Suprapubic skin (tissue), 4 donors: ENCODE measurements at regions not wholly inside any gene's neighbourhood (a gene's known extent, or its start where the extent isn't known, plus 50 kb on each side); places are given as distances from the start of the nearest gene placed in this dataset.

Experiments used
- CTCF ChIP-seq, 2 donors: fragments of 200-600 bp in 1 of 2; fragments of 450-650 bp in 1 of 2; sonication (generic) in 1 of 2; IDR thresholded peaks; one replicate each; pipeline ENCODE4 v1.5.1; 2016 to 2019; ENCODE audit warnings: antibody characterized with exemption in 2 of 2, mild to moderate bottlenecking in 1 of 2, moderate library complexity in 1 of 2
- EP300 ChIP-seq: sonication (generic); formaldehyde crosslinking; IDR thresholded peaks from one replicate; pipeline ENCODE4 v1.6.1; 2017; ENCODE audit warnings: antibody characterized with exemption
- POLR2A ChIP-seq, 2 donors: fragments of 450-650 bp; IDR thresholded peaks; one replicate each; pipeline ENCODE4 v1.6.1; 2017; ENCODE audit warnings: antibody characterized with exemption in 2 of 2, mild to moderate bottlenecking in 2 of 2, moderate library complexity in 2 of 2
- POLR2AphosphoS5 ChIP-seq, 3 donors: sonication (generic); formaldehyde crosslinking; IDR thresholded peaks; one replicate each; pipeline ENCODE4 v1.6.1; 2017; ENCODE audit warnings: antibody characterized with exemption in 3 of 3

GRCh38 chr5:133790898-133791297 lies 177.5 kb downstream of the C5orf15 start:
- TF ChIP-seq POLR2A (IDR thresholded peaks at IDR 0.05) = no peak
- TF ChIP-seq CTCF (IDR thresholded peaks at IDR 0.05) = no peak
- TF ChIP-seq POLR2AphosphoS5 (IDR thresholded peaks at IDR 0.05) = no peak
- TF ChIP-seq EP300 = no peak
